Smooth muscle cell (in vitro differentiated cells): ENCODE measurements at regions not wholly inside any gene's neighbourhood (a gene's known extent, or its start where the extent isn't known, plus 50 kb on each side); places are given as distances from the start of the nearest gene placed in this dataset.
A peak's percentile ranks its signal among the peaks of the same experiment; 100 is the strongest.

Source experiments
- DNase-seq: peaks from one replicate; lab custom pipeline; 2025; ENCODE audit not compliant: unreplicated experiment; lab: John Stamatoyannopoulos, UW
- H2AFZ ChIP-seq: fragments of 200-600 bp; sonication (generic); 2 replicates; pipeline ENCODE4 v1.6.0; 2016; ENCODE audit warnings: antibody characterized with exemption, low read depth, mild to moderate bottlenecking
- H3F3A ChIP-seq: fragments of 200-600 bp; sonication (generic); 2 replicates; pipeline ENCODE4 v1.6.0; 2017; ENCODE audit warnings: antibody characterized with exemption, low read depth
- H3K27ac ChIP-seq: fragments of 200-600 bp; sonication (generic); 2 replicates; pipeline ENCODE4 v1.5.1; 2016; ENCODE audit warnings: low read depth, mild to moderate bottlenecking
- H3K27me3 ChIP-seq: fragments of 200-600 bp; sonication (generic); 2 replicates; pipeline ENCODE4 v1.6.1; 2016; ENCODE audit warnings: low read depth, mild to moderate bottlenecking
- H3K36me3 ChIP-seq: fragments of 200-600 bp; sonication (generic); 2 replicates; pipeline ENCODE4 v1.5.1; 2016; ENCODE audit warnings: low read depth
- H3K4me1 ChIP-seq: fragments of 200-600 bp; sonication (generic); 2 replicates; pipeline ENCODE4 v1.5.1; 2016; ENCODE audit warnings: low read depth
- H3K4me2 ChIP-seq: fragments of 200-600 bp; sonication (generic); 2 replicates; pipeline ENCODE4 v1.6.0; 2016; ENCODE audit warnings: mild to moderate bottlenecking
- H3K4me3 ChIP-seq: fragments of 200-600 bp; sonication (generic); 2 replicates; pipeline ENCODE4 v1.5.1; 2016; ENCODE audit warnings: mild to moderate bottlenecking
- H3K79me2 ChIP-seq: fragments of 200-600 bp; sonication (generic); 2 replicates; pipeline ENCODE4 v1.6.0; 2016; ENCODE audit warnings: low read depth, mild to moderate bottlenecking
- H3K9ac ChIP-seq: fragments of 200-600 bp; sonication (generic); 2 replicates; pipeline ENCODE4 v1.6.0; 2016; ENCODE audit warnings: low read depth
- H3K9me3 ChIP-seq: fragments of 200-600 bp; sonication (generic); replicated peaks from 2 replicates; pipeline ENCODE4 v1.5.1; 2016; ENCODE audit warnings: low read depth
- H4K20me1 ChIP-seq: fragments of 200-600 bp; sonication (generic); 2 replicates; pipeline ENCODE4 v1.6.0; 2016; ENCODE audit warnings: low read depth
- WGBS: methylation state at CpG from one replicate; pipeline ENCODE4 v1.1.7; 2016; ENCODE audit warnings: low lambda C conversion rate; 5-methylcytosine and 5-hydroxymethylcytosine counted together
- TF ChIP-seq, protein P1 (sequence below): fragments of 200-600 bp; sonication (generic); IDR thresholded peaks from 2 replicates; pipeline ENCODE4 v1.5.1; 2017; ENCODE audit warnings: borderline replicate concordance, mild to moderate bottlenecking, antibody characterized with exemption; ENCODE audit not compliant: insufficient read depth, poor library complexity, severe bottlenecking

DNA sequence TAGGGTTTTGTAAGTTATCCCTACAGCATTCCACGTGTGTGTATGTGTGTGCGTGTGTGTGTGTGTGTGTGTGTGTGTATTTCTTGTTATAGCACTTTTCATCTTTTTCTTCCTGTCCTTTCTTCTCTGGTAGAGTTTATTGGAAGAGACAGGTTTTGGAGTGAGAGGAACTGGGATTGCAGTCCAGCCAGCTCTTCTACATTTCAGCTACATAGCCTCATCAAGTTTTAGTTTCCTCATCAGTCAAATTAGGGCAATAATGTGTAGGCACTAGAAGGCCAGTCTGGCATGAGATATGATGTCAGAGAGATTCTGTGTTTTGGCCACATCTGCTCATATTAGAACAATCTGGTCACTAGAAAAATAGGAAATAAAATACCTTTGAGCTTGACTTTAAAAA lies 1283.5 kb upstream of the TENM4 start:
- H2AFZ ChIP-seq = no peak overlapping the region
- 76% methylated on average over 2 of the region's 2 CpGs for WGBS
- DNase-seq = no peak
- H3K4me3 ChIP-seq = no peak overlapping the region
- no peaks in the 10 kb centered on the region for H4K20me1 ChIP-seq
- no peak overlapping the region for H3K4me2 ChIP-seq
- no peak overlapping the region for H3K9ac ChIP-seq
- peaks cover 6% of the 10 kb centered on the region for H3F3A ChIP-seq
- peaks cover 8% of the 10 kb centered on the region for H3K4me1 ChIP-seq
- H3K9me3 ChIP-seq = no peaks in the 10 kb centered on the region
- H3K79me2 ChIP-seq = no peaks in the 10 kb centered on the region
- peak overlapping the region; percentile 84 for H3K27ac ChIP-seq
- TF ChIP-seq, protein P1, sequence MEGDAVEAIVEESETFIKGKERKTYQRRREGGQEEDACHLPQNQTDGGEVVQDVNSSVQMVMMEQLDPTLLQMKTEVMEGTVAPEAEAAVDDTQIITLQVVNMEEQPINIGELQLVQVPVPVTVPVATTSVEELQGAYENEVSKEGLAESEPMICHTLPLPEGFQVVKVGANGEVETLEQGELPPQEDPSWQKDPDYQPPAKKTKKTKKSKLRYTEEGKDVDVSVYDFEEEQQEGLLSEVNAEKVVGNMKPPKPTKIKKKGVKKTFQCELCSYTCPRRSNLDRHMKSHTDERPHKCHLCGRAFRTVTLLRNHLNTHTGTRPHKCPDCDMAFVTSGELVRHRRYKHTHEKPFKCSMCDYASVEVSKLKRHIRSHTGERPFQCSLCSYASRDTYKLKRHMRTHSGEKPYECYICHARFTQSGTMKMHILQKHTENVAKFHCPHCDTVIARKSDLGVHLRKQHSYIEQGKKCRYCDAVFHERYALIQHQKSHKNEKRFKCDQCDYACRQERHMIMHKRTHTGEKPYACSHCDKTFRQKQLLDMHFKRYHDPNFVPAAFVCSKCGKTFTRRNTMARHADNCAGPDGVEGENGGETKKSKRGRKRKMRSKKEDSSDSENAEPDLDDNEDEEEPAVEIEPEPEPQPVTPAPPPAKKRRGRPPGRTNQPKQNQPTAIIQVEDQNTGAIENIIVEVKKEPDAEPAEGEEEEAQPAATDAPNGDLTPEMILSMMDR = no peak
- H3K36me3 ChIP-seq = no peaks in the 10 kb centered on the region
- no peaks in the 10 kb centered on the region for H3K27me3 ChIP-seq

DNA sequence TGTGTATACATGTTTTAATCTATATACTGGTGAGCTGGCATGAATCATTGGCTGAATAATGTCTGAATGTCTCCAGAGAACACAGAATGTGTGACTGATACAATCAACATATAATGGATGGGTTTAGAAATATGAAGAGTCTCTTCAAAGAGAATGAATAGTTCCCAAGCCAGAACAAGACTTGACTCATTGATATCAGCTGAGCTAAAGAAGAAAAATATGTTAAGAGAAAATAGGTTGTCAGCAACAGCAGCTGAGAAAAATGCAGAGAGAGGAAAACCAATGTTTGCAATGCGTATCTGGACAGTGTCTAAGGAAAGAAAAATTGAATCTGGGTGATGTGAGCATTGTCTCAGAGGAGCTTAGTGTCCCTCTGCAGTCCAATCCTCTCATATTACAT lies 1281.8 kb upstream of the TENM4 start:
- Histone ChIP-seq H4K20me1 (no peaks in the 10 kb centered on the region), H3K27me3 (no peaks in the 10 kb centered on the region), H3K36me3 (no peaks in the 10 kb centered on the region), H3K27ac (peak overlapping the region; percentile 84), H3K4me2 (peak overlapping the region; percentile 20), H2AFZ (no peak overlapping the region), H3K4me1 (peaks cover 8% of the 10 kb centered on the region), H3F3A (peaks cover 6% of the 10 kb centered on the region), H3K79me2 (no peaks in the 10 kb centered on the region), H3K9ac (peak overlapping the region; percentile 36), H3K9me3 (no peaks in the 10 kb centered on the region), H3K4me3 (no peak overlapping the region)
- TF ChIP-seq, protein P1 = no peak
- 26% methylated on average over 1 of the region's 1 CpG for WGBS
- no peak for DNase-seq

DNA sequence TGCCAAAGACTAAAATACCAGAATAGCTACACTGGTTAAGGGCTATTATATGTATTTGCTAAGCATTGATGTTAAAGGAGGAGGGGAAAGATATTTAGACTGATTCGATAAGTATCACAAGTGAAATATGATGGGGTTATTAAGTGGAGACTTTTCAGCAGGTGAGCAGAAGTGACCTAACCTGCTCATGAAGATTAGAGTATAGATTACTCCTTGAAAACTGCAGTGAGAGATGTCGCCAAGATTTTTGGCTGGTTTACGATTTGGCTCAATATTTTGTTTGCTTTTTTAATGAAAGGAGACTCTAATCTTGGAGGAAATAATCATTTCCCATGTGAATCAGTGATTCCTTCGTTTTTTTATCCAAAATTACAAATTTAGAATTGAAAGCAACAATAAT lies 1279.5 kb upstream of the TENM4 start:
- H3K9ac ChIP-seq = no peak overlapping the region
- H3K4me3 ChIP-seq = no peak overlapping the region
- no peak overlapping the region for H3K27ac ChIP-seq
- DNase-seq = no peak
- no peaks in the 10 kb centered on the region for H3K27me3 ChIP-seq
- H3K36me3 ChIP-seq = no peaks in the 10 kb centered on the region
- H3K4me2 ChIP-seq = no peak overlapping the region
- H3K4me1 ChIP-seq = peaks cover 8% of the 10 kb centered on the region
- no peaks in the 10 kb centered on the region for H3K79me2 ChIP-seq
- no peaks in the 10 kb centered on the region for H4K20me1 ChIP-seq
- H3F3A ChIP-seq = peaks cover 6% of the 10 kb centered on the region
- TF ChIP-seq, protein P1 = no peak
- H3K9me3 ChIP-seq = no peaks in the 10 kb centered on the region
- no peak overlapping the region for H2AFZ ChIP-seq
- 85% methylated on average over 4 of the region's 4 CpGs for WGBS

DNA sequence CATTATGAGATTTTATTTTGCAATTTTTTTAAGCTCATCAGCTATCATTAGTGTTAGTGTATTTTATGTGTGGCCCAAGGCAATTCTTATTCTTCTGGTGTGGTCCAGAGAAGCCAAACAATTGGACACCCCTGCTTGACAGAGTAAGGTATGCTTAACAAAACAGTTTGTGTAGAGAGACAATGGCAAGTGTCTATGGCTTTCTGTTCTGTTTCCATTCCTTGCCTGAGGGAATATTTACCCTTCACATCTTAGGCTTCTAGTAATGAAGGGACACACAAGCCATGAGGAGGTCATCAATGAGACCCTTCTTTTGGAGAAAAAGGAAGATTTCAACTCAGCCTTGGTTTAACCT lies 1278.4 kb upstream of the TENM4 start:
- no peak for DNase-seq
- no peak overlapping the region for H3K4me2 ChIP-seq
- no peak overlapping the region for H3K4me3 ChIP-seq
- H3K4me1 ChIP-seq = peaks cover 8% of the 10 kb centered on the region
- no peaks in the 10 kb centered on the region for H4K20me1 ChIP-seq
- H3K79me2 ChIP-seq = no peaks in the 10 kb centered on the region
- H3F3A ChIP-seq = peaks cover 6% of the 10 kb centered on the region
- no peak overlapping the region for H3K27ac ChIP-seq
- TF ChIP-seq, protein P1 = no peak
- H3K9me3 ChIP-seq = no peaks in the 10 kb centered on the region
- H3K27me3 ChIP-seq = no peaks in the 10 kb centered on the region
- no peaks in the 10 kb centered on the region for H3K36me3 ChIP-seq
- H3K9ac ChIP-seq = no peak overlapping the region
- H2AFZ ChIP-seq = no peak overlapping the region
